ENCODE measurements at regions not wholly inside any gene's neighbourhood (a gene's known extent, or its start where the extent isn't known, plus 50 kb on each side); places are given as distances from the start of the nearest gene placed in this dataset.

GRCh38 chr16:9236319-9236718, 144.9 kb downstream of the HAPSTR1 start:
- TF ChIP-seq CTCF (IDR thresholded peaks at IDR 0.05) (no peak), EP300 (IDR thresholded peaks at IDR 0.05) (no peak), POLR2A (IDR thresholded peaks at IDR 0.05; ENCODE audit: low read depth) (no peak), POLR2AphosphoS5 (IDR thresholded peaks at IDR 0.05) (no peak)
